Fibroblast of the aortic adventitia (primary cell): ENCODE measurements at regions not wholly inside any gene's neighbourhood (a gene's known extent, or its start where the extent isn't known, plus 50 kb on each side); places are given as distances from the start of the nearest gene placed in this dataset.
"Not testable (repeated sequence)": the region's sequence is repeated elsewhere in the genome, so short reads cannot be mapped to it uniquely, and the experiment has no call there.

Experiments used
- DNase-seq: peaks from one replicate; pipeline ENCODE4 v3.0.0-alpha.2; 2010; ENCODE audit warnings: low read depth
- H3K4me3 ChIP-seq: 2 replicates; pipeline ENCODE4 v1.5.1; 2011; ENCODE audit warnings: low read depth, mild to moderate bottlenecking, control low read depth, low read length, moderate library complexity
- TF ChIP-seq, protein P1 (sequence below): IDR thresholded peaks from 2 replicates; pipeline ENCODE4 v1.5.1; 2011; ENCODE audit warnings: mild to moderate bottlenecking, low read length, control low read depth, inconsistent platforms; ENCODE audit not compliant: insufficient read depth

DNA sequence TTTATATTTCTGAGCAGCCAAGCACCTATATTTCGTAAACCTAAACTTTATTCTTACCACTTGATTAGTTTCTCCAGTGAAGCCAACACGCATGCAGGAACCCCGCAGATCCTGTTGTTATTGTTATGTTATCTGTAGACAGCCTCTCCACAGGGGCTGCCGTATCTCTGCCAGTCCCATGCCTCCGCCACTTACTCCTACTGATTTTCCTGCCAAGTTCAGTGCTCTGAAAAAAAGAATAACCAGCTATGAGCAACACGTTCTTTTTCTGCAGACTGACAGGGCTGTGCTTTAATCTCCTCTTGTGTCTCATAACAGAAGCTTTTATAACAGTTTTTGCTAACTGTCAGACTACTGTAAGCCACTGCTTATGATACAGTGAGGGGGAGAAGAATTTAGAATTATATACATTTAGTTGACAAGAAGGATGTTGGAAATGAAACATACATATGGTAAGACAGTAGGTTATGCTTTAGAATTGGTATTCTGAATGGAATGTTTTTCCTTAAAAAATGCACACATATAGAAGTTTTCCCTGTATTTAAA is 347.4 kb downstream of the SI start:
- DNase-seq: no peak
- TF ChIP-seq, protein P1, sequence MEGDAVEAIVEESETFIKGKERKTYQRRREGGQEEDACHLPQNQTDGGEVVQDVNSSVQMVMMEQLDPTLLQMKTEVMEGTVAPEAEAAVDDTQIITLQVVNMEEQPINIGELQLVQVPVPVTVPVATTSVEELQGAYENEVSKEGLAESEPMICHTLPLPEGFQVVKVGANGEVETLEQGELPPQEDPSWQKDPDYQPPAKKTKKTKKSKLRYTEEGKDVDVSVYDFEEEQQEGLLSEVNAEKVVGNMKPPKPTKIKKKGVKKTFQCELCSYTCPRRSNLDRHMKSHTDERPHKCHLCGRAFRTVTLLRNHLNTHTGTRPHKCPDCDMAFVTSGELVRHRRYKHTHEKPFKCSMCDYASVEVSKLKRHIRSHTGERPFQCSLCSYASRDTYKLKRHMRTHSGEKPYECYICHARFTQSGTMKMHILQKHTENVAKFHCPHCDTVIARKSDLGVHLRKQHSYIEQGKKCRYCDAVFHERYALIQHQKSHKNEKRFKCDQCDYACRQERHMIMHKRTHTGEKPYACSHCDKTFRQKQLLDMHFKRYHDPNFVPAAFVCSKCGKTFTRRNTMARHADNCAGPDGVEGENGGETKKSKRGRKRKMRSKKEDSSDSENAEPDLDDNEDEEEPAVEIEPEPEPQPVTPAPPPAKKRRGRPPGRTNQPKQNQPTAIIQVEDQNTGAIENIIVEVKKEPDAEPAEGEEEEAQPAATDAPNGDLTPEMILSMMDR: no peak
- H3K4me3 ChIP-seq: no peak overlapping the region

DNA sequence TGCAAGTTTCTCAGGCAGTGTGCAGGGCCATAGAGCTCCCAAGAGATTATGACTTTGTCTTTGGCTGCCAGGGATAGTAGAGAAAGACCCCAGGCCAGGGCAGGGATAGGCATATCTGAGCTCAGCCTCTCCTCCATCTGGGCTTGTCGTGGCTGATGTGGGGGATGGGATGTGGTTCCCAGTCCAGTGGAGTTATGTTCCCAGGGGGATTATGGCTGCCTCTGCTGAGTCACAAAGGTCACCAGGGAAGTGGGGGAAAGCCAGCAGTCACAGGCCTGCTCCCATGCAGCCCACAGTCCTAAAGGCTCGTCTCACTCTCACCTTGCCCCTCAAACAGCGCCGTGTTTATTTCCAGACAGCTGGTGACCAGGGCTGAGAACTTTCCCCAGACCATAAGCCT is 354.9 kb downstream of the SI start:
- TF ChIP-seq, protein P1: no peak

DNA sequence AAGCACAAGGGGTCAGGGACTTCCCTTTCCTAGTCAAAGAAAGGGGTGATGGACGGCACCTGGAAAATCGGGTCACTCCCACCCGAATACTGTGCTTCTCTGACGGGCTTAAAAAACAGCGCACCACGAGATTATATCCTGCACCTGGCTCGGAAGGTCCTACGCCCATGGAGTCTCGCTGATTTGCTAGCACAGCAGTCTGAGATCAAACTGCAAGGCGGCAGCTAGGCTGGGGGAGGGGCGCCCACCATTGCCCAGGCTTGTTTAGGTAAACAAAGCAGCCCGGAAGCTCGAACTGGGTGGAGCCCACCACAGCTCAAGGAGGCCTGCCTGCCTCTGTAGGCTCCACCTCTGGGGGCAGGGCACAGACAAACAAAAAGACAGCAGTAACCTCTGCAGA is 375.5 kb downstream of the SI start:
- not testable (repeated sequence) for DNase-seq, H3K4me3 ChIP-seq

More for the DNA sequence above, 354.9 kb downstream of the SI start:
- no peak overlapping the region for H3K4me3 ChIP-seq
- DNase-seq: no peak

DNA sequence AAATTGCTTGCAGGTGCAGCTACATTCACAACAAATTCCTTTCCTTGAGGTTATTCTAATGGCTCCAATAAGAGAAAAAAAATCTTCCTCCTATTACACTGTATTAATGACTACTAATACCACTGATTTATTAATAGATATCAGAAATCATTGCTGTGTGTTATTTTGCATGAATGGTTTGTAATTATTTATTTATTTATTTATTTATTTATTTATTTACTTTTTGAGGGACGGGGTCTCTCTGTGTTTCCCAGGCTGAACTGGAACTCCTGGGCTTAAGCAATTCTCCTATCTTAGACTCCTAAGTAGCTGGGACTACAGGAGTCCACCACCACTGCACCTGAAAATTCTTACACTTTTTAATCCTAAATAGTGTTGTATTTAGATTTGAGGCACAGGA is 390.4 kb downstream of the SI start:
- no peak for DNase-seq
- TF ChIP-seq, protein P1: no peak

DNA sequence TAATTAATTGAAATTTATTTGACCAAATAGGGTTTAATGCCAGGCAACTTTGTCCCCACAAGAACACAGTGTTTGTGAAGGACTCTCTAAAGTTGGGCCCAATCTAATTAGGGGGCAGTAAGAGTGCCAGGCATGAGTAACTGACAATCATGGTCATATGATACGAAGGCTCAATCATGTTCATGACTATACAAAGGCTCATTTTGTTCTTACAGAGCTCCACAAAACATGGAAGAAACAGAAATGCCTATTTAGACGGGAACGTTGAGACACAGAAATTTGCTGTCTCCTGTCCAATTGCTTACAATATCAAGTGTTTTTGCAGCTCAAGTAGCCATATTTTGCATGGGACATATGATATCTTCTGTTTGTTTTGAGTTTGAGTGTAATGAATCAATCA is 391.1 kb downstream of the SI start:
- TF ChIP-seq, protein P1: no peak
- no peak overlapping the region for H3K4me3 ChIP-seq
- no peak for DNase-seq

More for the DNA sequence above, 390.4 kb downstream of the SI start:
- H3K4me3 ChIP-seq: no peak overlapping the region

DNA sequence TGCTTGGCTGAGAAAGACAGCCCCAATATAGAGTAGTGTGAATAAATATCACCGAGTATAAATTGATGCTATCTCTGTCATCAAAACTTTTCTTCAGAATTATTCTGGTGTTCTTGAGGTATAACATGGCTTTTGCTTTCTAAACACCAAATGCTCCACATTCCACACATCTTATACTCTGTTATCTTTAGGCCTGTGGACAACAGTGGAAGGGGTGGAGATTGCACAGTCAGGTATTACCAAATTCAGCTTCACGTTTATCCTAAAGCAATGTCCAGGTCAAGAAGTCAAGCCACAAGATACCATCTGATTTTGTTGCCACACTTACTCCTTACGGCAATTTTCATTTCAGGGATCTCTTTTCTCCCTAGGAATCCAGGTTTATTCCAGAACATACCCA is 394.8 kb downstream of the SI start:
- TF ChIP-seq, protein P1: no peak
- no peak for DNase-seq
- no peak overlapping the region for H3K4me3 ChIP-seq

DNA sequence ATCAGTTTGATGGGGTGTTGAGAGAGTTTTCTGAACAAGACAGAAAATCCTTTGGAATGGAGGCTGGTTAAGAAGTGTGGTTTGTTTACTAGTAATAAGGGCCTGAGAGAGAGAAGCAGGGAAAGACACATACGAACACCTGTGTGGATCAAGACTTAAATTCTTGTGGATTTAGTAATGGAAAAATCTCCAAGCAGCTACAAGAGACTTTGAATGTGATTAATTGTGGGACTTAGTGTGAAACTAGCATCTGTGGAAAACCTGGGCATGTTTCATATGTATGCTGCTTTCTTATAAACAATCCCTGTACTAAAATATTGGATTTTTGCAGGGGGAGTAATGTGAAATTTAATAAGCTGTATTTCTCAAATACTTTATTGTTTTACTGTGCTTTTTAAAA is 399.1 kb downstream of the SI start:
- TF ChIP-seq, protein P1: no peak
- no peak overlapping the region for H3K4me3 ChIP-seq
- DNase-seq: no peak
